ENCODE measurements at regions not wholly inside any gene's neighbourhood (a gene's known extent, or its start where the extent isn't known, plus 50 kb on each side); places are given as distances from the start of the nearest gene placed in this dataset.

GRCh38 chr3:166187237-166187636 lies 350.0 kb upstream of the BCHE start:
- TF ChIP-seq CTCF (conservative IDR thresholded peaks at IDR 0.05; ENCODE audit: low read depth, low read length), result no peak
- TF ChIP-seq EZH2phosphoT487 (IDR thresholded peaks at IDR 0.05; ENCODE audit: borderline replicate concordance, low read length), result no peak
